DMS 273 (cell line): ENCODE measurements at regions not wholly inside any gene's neighbourhood (a gene's known extent, or its start where the extent isn't known, plus 50 kb on each side); places are given as distances from the start of the nearest gene placed in this dataset.

Source experiments
- DNase-seq: peaks from one replicate; lab custom pipeline; 2025; ENCODE audit not compliant: unreplicated experiment; lab: John Stamatoyannopoulos, UW

DNA sequence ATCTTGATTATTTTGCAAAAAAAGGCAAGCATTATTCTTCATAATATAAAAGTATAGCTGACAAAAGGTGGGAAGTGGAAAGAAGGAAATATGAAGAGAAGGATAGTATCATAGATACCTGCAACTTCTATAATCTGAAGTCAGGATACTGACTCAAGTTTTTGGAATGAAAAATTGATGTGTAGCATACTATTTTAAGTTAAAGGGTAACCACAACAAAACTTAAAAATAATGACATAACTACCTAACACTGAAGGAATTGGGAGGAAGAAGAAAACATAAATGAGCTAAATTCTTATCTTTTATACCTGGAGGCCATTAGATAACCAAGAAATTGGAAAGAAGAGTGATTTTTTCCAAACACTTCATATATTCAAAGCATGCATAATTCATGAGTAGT lies 51.8 kb upstream of the TLE1 start:
- DNase-seq = no peak

DNA sequence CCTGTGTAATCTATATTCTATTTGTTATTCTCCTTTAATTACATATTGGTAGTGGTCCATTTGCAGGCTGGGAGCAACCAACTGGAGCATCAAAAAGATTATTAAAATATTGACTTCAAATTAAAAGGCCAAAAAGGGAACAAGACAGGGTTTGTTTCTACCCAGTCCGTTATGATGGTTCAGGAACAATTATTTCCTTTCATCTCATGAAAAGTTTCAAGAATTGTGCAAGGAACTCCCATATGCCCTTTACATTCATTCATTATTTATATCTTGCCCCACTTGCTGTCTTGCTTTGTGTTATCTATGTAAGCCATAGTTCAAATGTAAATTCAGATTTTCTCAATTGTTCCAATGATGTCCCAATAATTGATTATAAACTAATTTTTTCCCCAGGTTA lies 58.7 kb upstream of the TLE1 start:
- DNase-seq = no peak

DNA sequence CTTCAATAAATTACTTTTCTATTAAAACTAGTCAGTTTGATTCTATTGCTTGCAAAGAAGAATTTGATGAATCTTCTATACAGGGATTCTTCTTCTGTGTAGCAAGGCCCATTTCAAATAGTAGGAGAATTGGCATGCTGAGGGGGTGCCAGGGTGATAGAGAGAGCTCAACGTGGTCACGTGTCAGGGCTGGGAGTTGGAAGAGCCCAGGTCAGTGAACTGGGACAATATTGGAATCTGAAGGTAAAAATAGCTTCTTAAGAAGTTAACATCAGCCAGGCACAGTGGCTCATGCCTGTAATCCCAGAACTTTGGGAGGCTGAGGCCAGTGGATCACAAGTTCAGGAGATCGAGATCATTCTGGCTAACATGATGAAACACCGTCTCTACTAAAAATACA lies 64.1 kb upstream of the TLE1 start:
- no peak for DNase-seq

DNA sequence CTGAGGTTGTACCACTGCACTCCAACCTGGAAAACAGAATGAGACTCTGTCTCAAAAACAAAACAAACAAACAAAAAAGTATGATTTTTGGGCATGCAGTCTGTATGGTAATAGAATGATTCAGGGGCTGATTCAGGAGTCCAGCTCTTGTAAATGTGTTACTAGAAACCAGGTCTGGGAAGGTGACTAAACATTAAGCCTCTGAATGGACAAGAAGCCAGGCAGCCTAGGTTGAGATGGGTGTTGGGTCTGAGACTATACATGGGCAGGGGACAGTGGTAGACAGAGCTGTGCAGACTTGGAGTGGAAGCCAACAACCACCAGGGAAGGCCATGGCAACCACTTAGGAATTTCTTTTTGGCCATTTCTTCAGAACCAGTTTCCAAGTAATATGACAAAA lies 64.9 kb upstream of the TLE1 start:
- no peak for DNase-seq

DNA sequence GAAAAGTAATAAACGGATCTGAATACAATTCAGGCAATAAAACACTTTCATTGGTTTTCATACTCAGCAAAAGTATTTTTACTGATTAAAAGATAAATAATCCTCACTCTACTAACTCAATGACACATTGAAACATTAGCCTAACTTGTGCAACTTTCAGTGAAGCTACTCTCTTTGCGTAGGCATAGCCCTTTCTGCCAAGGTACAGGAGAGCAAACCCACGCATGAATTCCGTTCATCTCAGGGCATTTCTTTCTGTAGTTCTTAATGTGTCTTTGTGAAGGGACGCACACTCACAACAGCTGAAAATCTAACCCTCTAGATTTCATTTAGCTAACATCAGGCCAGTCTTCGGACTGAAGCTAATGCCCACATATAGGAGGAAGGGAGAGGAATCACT lies 66.4 kb upstream of the TLE1 start:
- no peak for DNase-seq

- DNase-seq = no peak
Observed at GRCh38 chr9:81756561-81756960, 67.2 kb upstream of the TLE1 start.

- no peak for DNase-seq
Observed at GRCh38 chr9:81758123-81758797, 68.9 kb upstream of the TLE1 start.

DNA sequence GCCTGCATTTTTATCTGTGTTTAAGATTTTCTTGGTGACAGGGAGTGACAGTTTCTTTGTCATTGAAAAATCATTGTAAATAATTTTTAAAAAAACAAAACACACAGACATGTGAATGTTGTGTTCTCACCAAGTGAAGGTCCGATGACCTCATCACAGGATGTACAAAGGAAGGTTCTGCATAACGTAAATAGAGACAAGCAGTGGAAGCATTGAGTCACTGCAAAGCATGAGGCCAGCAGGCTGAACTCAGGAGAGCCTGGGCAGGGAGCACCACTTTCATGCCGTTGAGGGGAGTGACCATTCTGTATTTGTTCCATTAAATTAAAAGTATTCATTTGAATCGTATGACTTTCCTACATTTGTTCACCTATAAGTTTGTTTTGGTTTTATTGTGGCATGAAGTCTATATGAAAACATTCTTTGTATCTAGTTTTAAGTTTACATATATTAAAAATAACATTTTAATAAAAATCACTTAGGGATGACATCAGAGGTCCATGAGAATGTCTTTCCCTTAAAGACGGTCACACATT lies 70.4 kb upstream of the TLE1 start:
- no peak for DNase-seq

GRCh38 chr9:81767921-81768320 lies 78.6 kb upstream of the TLE1 start:
- no peak for DNase-seq

- no peak for DNase-seq
Observed at GRCh38 chr9:81771571-81771970, 82.2 kb upstream of the TLE1 start.

DNA sequence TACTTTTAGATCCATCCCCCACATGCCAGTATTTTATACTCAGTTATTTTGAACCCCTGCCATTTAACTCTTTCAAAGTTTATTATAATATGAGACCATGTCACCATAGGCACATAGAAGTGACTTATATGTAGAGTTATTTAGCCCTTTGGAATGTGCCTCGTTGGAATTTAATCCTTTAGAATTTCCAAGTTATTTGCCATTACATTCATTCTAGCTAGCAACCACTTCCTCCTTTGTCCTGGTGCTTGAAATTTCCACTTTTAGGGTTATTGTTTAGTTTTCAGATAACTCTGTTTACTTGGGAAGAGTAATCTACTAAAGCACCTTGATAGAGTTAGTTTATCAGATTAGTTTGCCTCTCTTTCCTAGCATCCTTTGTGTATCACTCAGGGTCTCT lies 82.8 kb upstream of the TLE1 start:
- no peak for DNase-seq

DNA sequence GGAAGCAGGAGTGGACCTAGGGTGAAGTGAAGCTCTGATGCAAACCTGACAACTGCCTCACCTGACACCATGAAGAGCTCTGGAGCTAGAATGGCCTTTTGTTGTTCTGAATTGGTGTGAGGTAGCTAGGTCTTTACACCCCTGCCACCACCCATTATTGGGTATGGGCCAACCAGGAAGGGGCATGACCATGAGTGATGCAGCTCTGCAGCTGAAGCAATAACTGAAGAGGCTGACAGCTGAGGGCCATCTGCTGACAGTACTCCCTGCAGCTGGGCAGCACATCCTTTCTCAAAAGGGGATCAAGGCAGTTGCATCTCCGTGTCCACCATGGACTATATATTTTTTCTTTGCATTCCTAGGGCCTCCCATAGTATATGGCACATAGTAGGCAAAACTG lies 87.0 kb upstream of the TLE1 start:
- DNase-seq = peak; percentile 2

DNA sequence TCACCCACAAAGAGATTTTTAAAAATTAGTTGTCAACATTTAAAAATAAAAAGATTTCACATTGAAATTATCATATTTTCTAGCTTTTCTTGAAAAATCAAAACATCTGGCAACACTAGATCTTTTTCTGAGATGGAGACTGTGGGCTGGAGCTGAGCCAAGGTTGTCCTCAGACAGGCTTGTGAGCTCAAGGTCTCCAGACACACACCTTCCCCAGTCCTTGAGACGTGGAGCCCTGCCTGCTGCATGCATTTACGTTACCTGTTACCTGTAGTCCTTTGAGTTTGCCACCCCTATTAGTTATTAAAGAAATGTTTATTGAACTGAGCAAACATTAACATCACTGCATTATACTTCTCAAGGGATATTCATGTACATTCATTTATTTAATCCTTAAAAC lies 87.5 kb upstream of the TLE1 start:
- DNase-seq = no peak

- no peak for DNase-seq
Observed at GRCh38 chr9:81777482-81777881, 88.1 kb upstream of the TLE1 start.

GRCh38 chr9:81782313-81782995 lies 93.1 kb upstream of the TLE1 start:
- no peak for DNase-seq

DNA sequence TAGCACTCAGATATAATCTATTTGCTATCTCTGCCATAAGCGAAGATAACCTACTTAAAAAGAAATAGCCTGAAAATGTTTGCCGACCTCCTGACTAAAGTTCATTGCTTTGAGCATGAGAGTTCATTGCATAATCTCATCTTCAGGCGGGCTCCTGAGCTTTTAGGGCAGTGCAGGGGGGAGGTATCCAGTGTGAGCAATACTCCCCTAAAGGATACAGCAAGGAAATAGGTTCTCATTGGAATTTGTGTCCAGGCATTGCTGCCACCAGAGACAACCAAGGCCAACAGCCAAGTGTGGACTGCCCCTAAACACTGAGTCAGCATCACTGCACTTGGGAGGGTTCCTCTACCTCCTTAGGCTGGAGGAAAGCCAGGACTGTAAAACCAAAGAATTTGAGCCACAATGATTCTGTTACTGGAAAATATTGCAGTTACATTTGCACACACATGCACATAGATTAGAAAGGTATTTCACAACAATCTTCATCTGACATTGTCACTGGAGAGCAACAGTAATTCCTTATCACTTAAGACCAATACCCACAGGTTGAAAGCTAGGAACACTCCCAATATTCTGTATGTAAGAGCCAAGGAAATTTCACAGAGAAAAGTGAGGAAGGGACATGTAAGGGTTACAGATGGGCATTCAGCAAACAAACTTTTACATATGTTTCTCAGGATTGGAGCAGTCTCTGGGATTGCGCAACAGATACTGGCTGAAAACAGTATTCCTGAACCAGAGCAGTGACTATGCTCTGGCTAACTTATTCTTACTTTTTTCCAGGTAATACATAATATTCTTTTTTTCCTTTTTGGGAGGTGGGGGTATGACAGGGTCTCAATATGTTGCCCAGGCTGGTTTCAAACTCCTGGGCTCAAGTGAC lies 98.6 kb upstream of the TLE1 start:
- peak; percentile 7 for DNase-seq

- peak; percentile 15 for DNase-seq
Observed at GRCh38 chr9:81789721-81790120, 100.4 kb upstream of the TLE1 start.

DNA sequence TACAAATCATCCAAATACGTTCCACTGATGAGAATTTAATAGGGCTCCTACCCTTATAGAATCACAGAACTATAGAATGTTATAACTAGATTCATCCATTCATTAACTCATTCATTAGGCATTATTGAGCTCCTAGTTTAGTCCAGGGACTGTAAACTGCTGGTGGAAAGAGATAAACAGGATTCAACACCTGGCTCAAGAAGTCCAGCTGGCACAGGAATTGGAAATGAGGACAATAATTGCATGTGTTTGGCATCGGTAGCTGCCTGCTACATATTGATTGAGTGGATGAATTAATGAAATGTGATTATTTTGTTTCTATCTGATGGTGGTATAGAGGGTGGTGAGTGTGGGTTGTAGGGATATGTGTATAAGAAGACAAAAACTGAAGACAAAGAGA lies 100.8 kb upstream of the TLE1 start:
- DNase-seq = peak; percentile 18

DNA sequence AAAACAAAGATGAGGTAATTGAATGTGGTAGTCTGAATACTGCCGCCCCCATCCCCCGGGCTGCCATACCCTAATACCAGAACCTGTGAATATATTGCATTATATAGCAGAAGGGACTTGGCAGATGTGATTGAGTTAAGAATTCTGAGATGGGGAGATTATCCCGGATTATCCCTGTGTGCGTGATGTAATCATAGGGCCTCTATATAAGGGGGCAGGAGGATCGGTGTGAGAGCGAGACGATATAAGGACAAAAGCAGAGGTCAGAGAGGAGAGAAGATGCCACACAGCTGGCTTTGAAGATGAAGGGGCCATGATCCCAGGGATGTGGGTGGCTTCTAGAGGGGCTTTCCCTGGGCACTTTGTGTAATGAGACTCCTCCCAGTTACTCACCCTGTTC lies 101.7 kb upstream of the TLE1 start:
- DNase-seq = no peak

GRCh38 chr9:81798606-81799005 lies 109.3 kb upstream of the TLE1 start:
- DNase-seq = no peak

GRCh38 chr9:81801190-81801589 lies 111.8 kb upstream of the TLE1 start:
- no peak for DNase-seq

DNA sequence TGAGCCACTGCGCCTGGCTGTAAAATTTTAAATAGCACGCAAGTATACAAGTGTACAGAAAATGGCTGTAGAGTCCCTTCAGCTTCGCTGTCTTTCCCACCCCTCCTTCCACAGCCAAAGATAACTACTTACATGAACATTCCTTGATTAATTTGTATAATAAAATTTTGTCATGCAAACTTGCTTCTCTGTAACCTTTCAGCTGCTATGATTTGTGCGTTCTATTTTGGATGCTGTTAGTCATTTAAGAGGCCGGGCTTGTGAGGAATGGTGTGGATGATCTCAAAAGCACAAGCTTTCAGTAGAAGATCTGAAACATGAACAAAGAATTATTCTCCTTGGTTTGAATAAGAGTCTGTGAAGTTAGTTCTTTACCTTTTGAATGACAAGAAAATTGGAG lies 115.0 kb upstream of the TLE1 start:
- no peak for DNase-seq
